NB4 (cell line): ENCODE measurements at regions not wholly inside any gene's neighbourhood (a gene's known extent, or its start where the extent isn't known, plus 50 kb on each side); places are given as distances from the start of the nearest gene placed in this dataset.

ENCODE experiments used
- DNase-seq: peaks from one replicate; pipeline ENCODE4 v3.0.0; 2010; ENCODE audit warnings: low read depth
- H3K4me3 ChIP-seq: one replicate; pipeline ENCODE4 v1.5.1; 2011; ENCODE audit warnings: mild to moderate bottlenecking, low read depth, low read length, moderate library complexity
- CTCF ChIP-seq: IDR thresholded peaks from one replicate; pipeline ENCODE4 v1.5.1; 2012; ENCODE audit warnings: low read depth, low read length
- MAX ChIP-seq: IDR thresholded peaks from 2 replicates; pipeline ENCODE4 v1.6.1; 2011; ENCODE audit warnings: low read depth, low read length
- MYC ChIP-seq: IDR thresholded peaks from 2 replicates; pipeline ENCODE4 v1.6.1; 2011; ENCODE audit warnings: low read depth, low read length
- POLR2A ChIP-seq: IDR thresholded peaks from 2 replicates; pipeline ENCODE4 v1.6.1; 2011; ENCODE audit warnings: mild to moderate bottlenecking; ENCODE audit not compliant: insufficient read length; ENCODE audit errors: extremely low read depth

GRCh38 chr5:42878550-42878949 lies 66.9 kb upstream of the SELENOP start:
- DNase-seq = no peak
- no peak for TF ChIP-seq MAX
- no peak for TF ChIP-seq CTCF
- no peak for TF ChIP-seq POLR2A
- no peak for TF ChIP-seq MYC
- H3K4me3 ChIP-seq = no peak overlapping the region

- no peak overlapping the region for H3K4me3 ChIP-seq
- TF ChIP-seq MAX (no peak), POLR2A (no peak), CTCF (no peak), MYC (no peak)
- DNase-seq = no peak
Observed at GRCh38 chr5:42878041-42878440, 66.3 kb upstream of the SELENOP start.

- no peak for DNase-seq
- no peak overlapping the region for H3K4me3 ChIP-seq
- TF ChIP-seq POLR2A (no peak), MAX (no peak), CTCF (no peak)
Observed at GRCh38 chr5:42877431-42877830, 65.7 kb upstream of the SELENOP start.

GRCh38 chr5:42876375-42876844 lies 64.7 kb upstream of the SELENOP start:
- no peak overlapping the region for H3K4me3 ChIP-seq
- TF ChIP-seq POLR2A (no peak), MAX (no peak), CTCF (no peak), MYC (no peak)
- peak; percentile 6 for DNase-seq

GRCh38 chr5:42875785-42876374 lies 64.2 kb upstream of the SELENOP start:
- DNase-seq = peak; percentile 55
- H3K4me3 ChIP-seq = no peak overlapping the region
- TF ChIP-seq MAX (no peak), POLR2A (no peak), MYC (no peak)

- H3K4me3 ChIP-seq = no peak overlapping the region
- no peak for TF ChIP-seq POLR2A
- no peak for TF ChIP-seq MAX
- no peak for TF ChIP-seq MYC
- TF ChIP-seq CTCF = no peak
- no peak for DNase-seq
Observed at GRCh38 chr5:42875211-42875610, 63.5 kb upstream of the SELENOP start.
